Ovary (tissue), 7 donors: ENCODE measurements at regions not wholly inside any gene's neighbourhood (a gene's known extent, or its start where the extent isn't known, plus 50 kb on each side); places are given as distances from the start of the nearest gene placed in this dataset.

ENCODE experiments used
- DNase-seq, 5 donors: peaks; one replicate each; pipeline ENCODE4 v3.0.0-alpha.2; 2019 to 2020
- H3K27ac ChIP-seq, 2 donors: fragments of 200-600 bp; one replicate each; pipeline versions ENCODE4 v1.5.1 to v1.8.0; 2019 to 2022
- H3K27me3 ChIP-seq: fragments of 200-600 bp; one replicate; pipeline ENCODE4 v1.8.0; 2022
- H3K36me3 ChIP-seq: fragments of 200-600 bp; sonication (generic); one replicate; pipeline ENCODE4 v1.5.1; 2019
- H3K4me1 ChIP-seq: one replicate; pipeline ENCODE4 v1.8.1; 2013; ENCODE audit warnings: mild to moderate bottlenecking, moderate library complexity; ENCODE audit not compliant: insufficient read depth
- H3K4me3 ChIP-seq: fragments of 200-600 bp; sonication (generic); one replicate; pipeline ENCODE4 v1.5.1; 2017
- H3K9me3 ChIP-seq, 2 donors: fragments of 200-600 bp in 1 of 2; sonication (generic) in 1 of 2; one replicate each; pipeline versions ENCODE4 v1.5.1 to v1.8.1; 2013 to 2019; ENCODE audit warnings: mild to moderate bottlenecking in 1 of 2, moderate library complexity in 1 of 2
- CTCF ChIP-seq, 3 donors: fragments of 450-650 bp in 2 of 3; fragments of 200-600 bp in 1 of 3; IDR thresholded peaks; one replicate each; pipeline versions ENCODE4 v1.5.1 to v1.8.0; 2016 to 2022; ENCODE audit warnings: antibody characterized with exemption in 3 of 3, mild to moderate bottlenecking in 1 of 3
- EP300 ChIP-seq: sonication (generic); formaldehyde crosslinking; IDR thresholded peaks from one replicate; pipeline ENCODE4 v1.6.1; 2017; ENCODE audit warnings: antibody characterized with exemption
- POLR2A ChIP-seq: fragments of 450-650 bp; IDR thresholded peaks from one replicate; pipeline ENCODE4 v1.6.1; 2017; ENCODE audit warnings: antibody characterized with exemption, mild to moderate bottlenecking, moderate library complexity
- WGBS, 3 donors: extraction: QIAGEN DNeasy Blood & Tissue Kit in 1 of 3; methylation state at CpG; one replicate each; pipeline versions ENCODE4 v1.1.5 to v1.1.7; 2013 to 2017; 5-methylcytosine and 5-hydroxymethylcytosine counted together
- intact Hi-C, 4 donors: fragments of 100-400 bp; cut with DNase I; formaldehyde crosslinking; loops; one replicate each; pipeline versions ENCODE4 v1.11.0 to v1.15.1; 2022 to 2023
- donor health status: DM: no; HTN: no; CAD: no; lungs with moderate emphysema.
- donor health status: DM: no; HTN: no; CAD: no.
- donor health status: Bipolar disorder and iron deficiency.
- donor health status: DM: no; HTN: no; CAD: no.
- donor health status: DM: yes; HTN: yes; CAD: no.

- no peak for DNase-seq
- no peaks in the 10 kb centered on the region for H3K9me3 ChIP-seq
Observed at GRCh38 chr20:57996465-57996864, 232.0 kb downstream of the ANKRD60 start.

GRCh38 chr20:57995381-57995977 lies 233.0 kb downstream of the ANKRD60 start:
- no peak overlapping the region for H3K27ac ChIP-seq
- no peaks in the 10 kb centered on the region for H3K27me3 ChIP-seq
- peaks cover 5% of the 10 kb centered on the region for H3K4me1 ChIP-seq
- no peaks in the 10 kb centered on the region for H3K36me3 ChIP-seq
- H3K4me3 ChIP-seq, result no peak overlapping the region
- DNase-seq, result no peak
- WGBS, 3 donors, result 93 to 94% (median 93%) methylated on average over 8 of the region's 8 CpGs
- no peaks in the 10 kb centered on the region for H3K9me3 ChIP-seq
- intact Hi-C loops, result loop anchor here in 1 of 4 donors (10.0 kb wide), 1 partner anchor 179 kb away; no protein-coding TSS in a partner anchor
- TF ChIP-seq POLR2A (no peak), EP300 (no peak), CTCF (IDR thresholded peaks at IDR 0.05) (no peak)

More at GRCh38 chr20:57996465-57996864, 232.0 kb downstream of the ANKRD60 start:
- WGBS, 3 donors, result 61 to 78% (median 75%) methylated on average over 3 of the region's 3 CpGs
- TF ChIP-seq CTCF (IDR thresholded peaks at IDR 0.05), result no peak
- TF ChIP-seq POLR2A, result no peak
- TF ChIP-seq EP300, result no peak
- H3K27me3 ChIP-seq, result no peaks in the 10 kb centered on the region
- intact Hi-C loops, result loop anchor here in 1 of 4 donors (10.0 kb wide), 1 partner anchor 178 kb away; no protein-coding TSS in a partner anchor
- H3K36me3 ChIP-seq, result no peaks in the 10 kb centered on the region
- H3K4me1 ChIP-seq, result peaks cover 9% of the 10 kb centered on the region
- no peak overlapping the region for H3K4me3 ChIP-seq
- no peak overlapping the region for H3K27ac ChIP-seq

GRCh38 chr20:57993716-57994431 lies 234.6 kb downstream of the ANKRD60 start:
- WGBS, 3 donors, result 73 to 84% (median 81%) methylated on average over 19 of the region's 19 CpGs
- H3K4me3 ChIP-seq, result no peak overlapping the region
- TF ChIP-seq CTCF (IDR thresholded peaks at IDR 0.05) (no peak), EP300 (no peak), POLR2A (no peak)

GRCh38 chr20:57991211-57991881 lies 237.1 kb downstream of the ANKRD60 start:
- 85 to 93% (median 93%) methylated on average over 14 of the region's 14 CpGs for WGBS, 3 donors
- no peak overlapping the region for H3K4me3 ChIP-seq
- H3K9me3 ChIP-seq, result no peaks in the 10 kb centered on the region
- no peak for DNase-seq
- H3K27me3 ChIP-seq, result no peaks in the 10 kb centered on the region
- TF ChIP-seq CTCF (IDR thresholded peaks at IDR 0.05) (no peak), EP300 (no peak), POLR2A (no peak)
- H3K36me3 ChIP-seq, result no peaks in the 10 kb centered on the region
- intact Hi-C loops, result loop anchor here in 1 of 4 donors (10.0 kb wide), 1 partner anchor 183 kb away; no protein-coding TSS in a partner anchor
- H3K27ac ChIP-seq, result no peak overlapping the region
- no peaks in the 10 kb centered on the region for H3K4me1 ChIP-seq

More at GRCh38 chr20:57993716-57994431, 234.6 kb downstream of the ANKRD60 start:
- intact Hi-C loops, result loop anchor here in 1 of 4 donors (10.0 kb wide), 1 partner anchor 181 kb away; no protein-coding TSS in a partner anchor
- no peaks in the 10 kb centered on the region for H3K27me3 ChIP-seq
- no peaks in the 10 kb centered on the region for H3K4me1 ChIP-seq
- no peak overlapping the region for H3K27ac ChIP-seq
- no peak for DNase-seq
- H3K36me3 ChIP-seq, result no peaks in the 10 kb centered on the region
- H3K9me3 ChIP-seq, result no peaks in the 10 kb centered on the region
